Skeletal muscle tissue (tissue), 3 donors: ENCODE measurements at regions not wholly inside any gene's neighbourhood (a gene's known extent, or its start where the extent isn't known, plus 50 kb on each side); places are given as distances from the start of the nearest gene placed in this dataset.

ENCODE experiments used
- H3K27ac ChIP-seq: one replicate; pipeline ENCODE4 v1.7.0; 2013; ENCODE audit warnings: mild to moderate bottlenecking, low read depth, low read length, inconsistent platforms
- H3K27me3 ChIP-seq, 3 donors: one replicate each; pipeline ENCODE4 v1.7.0; 2013; ENCODE audit warnings: low read length in 3 of 3; ENCODE audit not compliant: control insufficient read depth in 3 of 3, insufficient read depth in 3 of 3
- H3K36me3 ChIP-seq, 3 donors: one replicate each; pipeline ENCODE4 v1.7.0; 2013; ENCODE audit warnings: low read length in 3 of 3; ENCODE audit not compliant: control insufficient read depth in 3 of 3, insufficient read depth in 3 of 3
- H3K4me1 ChIP-seq, 3 donors: one replicate each; pipeline ENCODE4 v1.7.0; 2013; ENCODE audit warnings: low read length in 3 of 3, mild to moderate bottlenecking in 3 of 3; ENCODE audit not compliant: control insufficient read depth in 3 of 3, insufficient read depth in 3 of 3
- H3K4me3 ChIP-seq, 3 donors: one replicate each; pipeline ENCODE4 v1.7.0; 2013; ENCODE audit warnings: low read length in 3 of 3
- H3K9ac ChIP-seq, 3 donors: one replicate each; pipeline ENCODE4 v1.7.0; 2013; ENCODE audit warnings: low read length in 3 of 3, mild to moderate bottlenecking in 3 of 3, moderate library complexity in 2 of 3, low read depth in 1 of 3
- H3K9me3 ChIP-seq, 3 donors: one replicate each; pipeline ENCODE4 v1.7.0; 2013; ENCODE audit warnings: low read length in 3 of 3; ENCODE audit not compliant: control insufficient read depth in 3 of 3
- donor health status: Osteomylitis.

DNA sequence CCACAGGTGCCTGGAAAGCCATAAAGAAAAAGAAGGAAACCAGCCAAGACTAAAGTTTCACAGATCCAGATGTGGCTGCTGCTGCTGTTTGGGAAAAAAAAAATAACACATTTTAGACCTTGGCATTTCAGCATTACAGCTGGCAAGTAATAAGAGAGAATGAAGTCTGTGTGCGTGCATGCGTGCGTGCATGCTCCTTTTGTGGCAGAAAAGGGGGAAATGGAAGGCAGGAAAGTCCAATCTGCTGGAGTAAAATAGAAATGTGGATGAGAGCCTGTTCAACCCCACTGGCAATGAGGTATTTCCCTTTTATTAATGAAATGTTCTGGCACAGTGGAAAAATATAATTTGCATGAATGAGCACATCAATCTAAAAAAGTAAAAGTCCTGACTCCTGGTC lies 137.0 kb upstream of the SEMA3A start:
- Histone ChIP-seq H3K9me3 (no peaks in the 10 kb centered on the region), H3K4me1 (no peaks in the 10 kb centered on the region), H3K27ac (no peak overlapping the region), H3K9ac (no peak overlapping the region), H3K4me3 (no peak overlapping the region), H3K27me3 (no peaks in the 10 kb centered on the region), H3K36me3 (no peaks in the 10 kb centered on the region)

DNA sequence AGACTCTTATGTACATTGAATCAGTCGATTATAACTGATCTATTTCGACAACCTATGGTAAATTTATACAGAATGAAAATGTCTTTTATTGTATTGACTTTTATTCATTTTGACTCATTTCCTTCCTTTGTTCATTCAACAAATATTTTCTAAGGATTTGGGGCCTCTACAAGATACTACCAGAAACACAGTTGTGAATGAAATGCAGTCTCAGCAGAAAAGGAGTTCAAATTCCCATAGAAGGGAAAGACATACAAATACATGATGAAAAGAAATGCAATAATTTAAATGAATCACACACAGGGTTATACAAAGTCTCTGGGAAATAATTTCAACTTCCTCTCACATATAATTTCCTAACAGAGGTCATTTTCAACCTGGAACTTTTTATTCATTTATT lies 134.0 kb upstream of the SEMA3A start:
- Histone ChIP-seq H3K9ac (no peak overlapping the region), H3K4me3 (no peak overlapping the region), H3K9me3 (no peaks in the 10 kb centered on the region), H3K27ac (no peak overlapping the region), H3K4me1 (no peaks in the 10 kb centered on the region), H3K36me3 (no peaks in the 10 kb centered on the region), H3K27me3 (no peaks in the 10 kb centered on the region)

DNA sequence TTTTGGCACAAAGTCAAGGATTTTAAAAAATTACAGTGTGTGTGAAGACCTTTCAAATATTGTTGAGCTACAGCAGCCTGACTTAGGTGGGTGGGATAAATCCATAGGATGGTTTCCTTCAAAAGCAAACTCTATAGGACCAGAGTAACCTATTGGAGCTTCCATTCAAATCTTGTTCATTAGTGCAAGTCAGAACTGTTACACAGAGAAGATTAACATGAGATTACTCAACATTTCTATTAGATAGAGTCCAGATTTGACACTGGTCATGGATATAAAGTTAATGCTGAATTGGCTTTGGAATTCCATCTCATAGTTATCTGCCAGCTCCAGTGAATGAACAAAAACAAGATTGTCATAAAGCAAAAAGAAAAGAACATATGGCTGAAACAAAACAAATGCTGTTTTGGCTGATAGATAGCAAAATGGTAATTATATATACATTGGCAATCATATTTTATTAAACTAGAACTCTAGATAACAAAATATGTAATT lies 129.6 kb upstream of the SEMA3A start:
- no peak overlapping the region for H3K4me3 ChIP-seq
- H3K9me3 ChIP-seq = no peaks in the 10 kb centered on the region
- no peaks in the 10 kb centered on the region for H3K4me1 ChIP-seq
- H3K9ac ChIP-seq = no peak overlapping the region
- no peak overlapping the region for H3K27ac ChIP-seq
- no peaks in the 10 kb centered on the region for H3K27me3 ChIP-seq
- H3K36me3 ChIP-seq = no peaks in the 10 kb centered on the region

DNA sequence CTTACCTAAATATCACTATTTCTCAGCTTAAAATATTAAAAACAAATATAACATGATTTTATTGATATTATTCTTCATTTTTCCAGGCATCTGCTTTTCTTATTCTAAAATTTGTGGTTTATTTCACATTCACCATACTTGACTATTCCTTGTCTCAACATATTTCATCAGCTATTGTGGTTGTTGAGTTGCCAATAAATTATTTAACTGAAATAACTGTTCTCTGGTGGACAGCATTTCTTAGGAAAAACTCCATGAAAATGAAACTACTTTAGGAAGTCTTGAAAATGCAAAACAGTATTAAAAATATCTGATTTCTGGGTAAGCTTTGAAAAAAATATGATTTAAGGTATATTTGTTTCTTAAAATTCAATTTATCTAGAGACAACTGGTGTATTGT lies 122.9 kb upstream of the SEMA3A start:
- Histone ChIP-seq H3K36me3 (no peaks in the 10 kb centered on the region), H3K27ac (no peak overlapping the region), H3K27me3 (no peaks in the 10 kb centered on the region), H3K4me3 (no peak overlapping the region), H3K9me3 (no peaks in the 10 kb centered on the region), H3K9ac (no peak overlapping the region), H3K4me1 (no peaks in the 10 kb centered on the region)

DNA sequence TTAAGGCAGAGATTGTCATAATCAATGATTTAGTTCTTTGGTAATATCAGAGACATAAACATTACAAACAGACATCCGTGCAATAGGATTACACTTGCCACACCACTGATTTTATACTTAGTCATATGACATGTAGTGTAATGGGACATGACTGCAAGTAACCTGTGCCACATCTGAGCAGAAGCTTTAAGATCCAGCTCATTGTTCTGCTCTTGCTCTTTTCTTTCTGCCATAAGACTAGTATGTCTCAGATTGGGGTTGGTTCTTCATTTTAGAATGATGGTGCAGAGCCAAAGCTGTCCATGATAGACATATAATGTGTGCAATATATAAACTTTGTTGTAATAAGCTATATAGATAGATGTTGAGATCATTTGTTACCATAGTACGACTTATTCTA lies 119.7 kb upstream of the SEMA3A start:
- Histone ChIP-seq H3K36me3 (no peaks in the 10 kb centered on the region), H3K27ac (no peak overlapping the region), H3K9me3 (no peaks in the 10 kb centered on the region)

DNA sequence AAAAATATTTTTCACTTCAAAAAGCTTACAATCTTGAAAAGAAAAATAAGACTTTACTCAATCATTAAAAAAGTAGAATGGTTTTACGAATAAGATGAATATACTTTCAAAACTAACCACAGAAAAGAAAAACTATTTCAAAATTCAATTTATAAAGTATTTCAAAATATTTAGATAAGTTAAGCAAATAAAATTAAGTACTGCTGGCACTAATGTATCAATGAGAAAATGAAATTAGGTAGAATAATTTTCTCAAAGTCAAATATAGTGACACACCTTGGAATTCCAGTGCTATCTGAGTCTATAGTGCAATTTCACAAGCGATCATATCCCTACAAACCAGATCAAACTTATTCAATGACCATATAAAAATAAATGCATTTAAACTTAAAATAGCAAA lies 109.8 kb upstream of the SEMA3A start:
- no peak overlapping the region for H3K27ac ChIP-seq
- no peak overlapping the region for H3K9ac ChIP-seq
- no peak overlapping the region for H3K4me3 ChIP-seq
- no peaks in the 10 kb centered on the region for H3K9me3 ChIP-seq
- no peaks in the 10 kb centered on the region for H3K4me1 ChIP-seq
- H3K27me3 ChIP-seq = no peaks in the 10 kb centered on the region
- H3K36me3 ChIP-seq = no peaks in the 10 kb centered on the region

More for the DNA sequence above, 119.7 kb upstream of the SEMA3A start:
- Histone ChIP-seq H3K4me1 (no peaks in the 10 kb centered on the region), H3K4me3 (no peak overlapping the region), H3K27me3 (no peaks in the 10 kb centered on the region), H3K9ac (no peak overlapping the region)

DNA sequence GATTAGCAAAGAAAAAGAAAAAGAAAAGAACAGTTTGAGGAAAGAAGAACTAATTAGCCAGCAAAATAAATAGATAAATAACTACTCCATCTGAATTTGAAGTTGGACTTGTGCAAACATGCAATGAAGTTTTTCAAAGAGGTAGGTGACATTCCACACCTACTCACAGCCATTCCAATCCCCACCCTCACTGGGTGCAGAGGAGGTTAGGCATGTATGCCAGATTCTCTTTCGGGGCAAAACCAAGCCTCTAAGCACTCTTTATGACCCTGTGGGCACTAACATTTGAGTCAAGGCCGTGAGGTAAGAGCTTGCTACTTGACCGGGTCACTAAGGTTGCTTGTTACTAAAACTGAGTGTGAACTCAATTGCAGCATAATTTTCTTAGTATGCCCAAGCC lies 108.4 kb upstream of the SEMA3A start:
- H3K4me1 ChIP-seq = no peaks in the 10 kb centered on the region
- H3K4me3 ChIP-seq = no peak overlapping the region
- no peaks in the 10 kb centered on the region for H3K27me3 ChIP-seq
- no peak overlapping the region for H3K9ac ChIP-seq
- H3K9me3 ChIP-seq = no peaks in the 10 kb centered on the region
- no peaks in the 10 kb centered on the region for H3K36me3 ChIP-seq
- no peak overlapping the region for H3K27ac ChIP-seq

DNA sequence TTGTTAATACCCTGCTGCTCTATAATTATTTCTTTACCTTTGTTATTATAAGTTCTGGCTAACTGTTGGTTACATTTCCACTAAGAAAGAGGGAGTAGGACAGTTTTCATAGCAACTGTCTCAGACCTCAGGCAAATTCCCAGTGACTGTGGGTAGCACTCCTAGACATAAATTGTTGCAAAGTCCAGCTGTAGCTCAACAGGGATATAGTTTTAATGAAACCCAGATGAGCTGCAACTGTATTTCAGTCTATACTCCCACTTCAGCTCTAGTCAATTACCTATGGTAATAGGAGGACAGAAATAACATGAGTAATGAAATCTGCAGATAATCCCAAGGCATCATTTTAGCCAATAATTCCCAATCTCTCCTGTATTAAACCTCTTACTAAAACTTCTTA lies 103.0 kb upstream of the SEMA3A start:
- Histone ChIP-seq H3K4me3 (no peak overlapping the region), H3K36me3 (no peaks in the 10 kb centered on the region), H3K9ac (no peak overlapping the region), H3K27me3 (no peaks in the 10 kb centered on the region), H3K9me3 (no peaks in the 10 kb centered on the region), H3K27ac (no peak overlapping the region), H3K4me1 (no peaks in the 10 kb centered on the region)

DNA sequence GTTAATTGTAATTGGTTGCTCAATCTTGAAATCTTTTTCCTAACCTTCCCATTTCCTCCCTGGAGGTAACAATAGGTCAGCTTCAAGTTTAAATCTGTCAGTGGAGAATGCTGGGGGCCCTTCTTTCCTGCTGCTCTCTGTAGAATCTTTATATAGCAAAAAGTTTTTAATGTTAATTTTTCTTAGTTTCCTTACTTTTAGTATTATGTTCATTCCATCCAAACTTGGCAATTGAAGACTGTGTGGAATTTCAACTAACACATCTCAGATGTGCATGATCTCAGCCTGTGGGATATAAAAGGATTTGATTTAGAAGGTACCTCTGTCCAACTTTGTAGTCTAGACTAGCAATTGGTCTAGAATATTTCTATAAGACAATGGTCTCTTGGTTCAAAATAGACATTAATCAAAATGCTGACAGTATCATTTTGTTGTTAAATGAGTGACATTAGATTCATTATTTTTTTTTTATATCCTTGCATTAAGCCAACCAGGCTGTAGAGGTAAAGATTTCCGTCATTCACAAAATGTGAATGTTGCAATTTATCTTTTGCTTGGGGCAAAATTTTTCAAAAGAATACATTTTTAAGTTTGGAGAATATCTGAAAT lies 100.4 kb upstream of the SEMA3A start:
- H3K27ac ChIP-seq = no peak overlapping the region
- H3K4me1 ChIP-seq = no peaks in the 10 kb centered on the region
- no peaks in the 10 kb centered on the region for H3K9me3 ChIP-seq
- H3K27me3 ChIP-seq = no peaks in the 10 kb centered on the region
- H3K9ac ChIP-seq = no peak overlapping the region
- H3K36me3 ChIP-seq = no peaks in the 10 kb centered on the region
- no peak overlapping the region for H3K4me3 ChIP-seq

DNA sequence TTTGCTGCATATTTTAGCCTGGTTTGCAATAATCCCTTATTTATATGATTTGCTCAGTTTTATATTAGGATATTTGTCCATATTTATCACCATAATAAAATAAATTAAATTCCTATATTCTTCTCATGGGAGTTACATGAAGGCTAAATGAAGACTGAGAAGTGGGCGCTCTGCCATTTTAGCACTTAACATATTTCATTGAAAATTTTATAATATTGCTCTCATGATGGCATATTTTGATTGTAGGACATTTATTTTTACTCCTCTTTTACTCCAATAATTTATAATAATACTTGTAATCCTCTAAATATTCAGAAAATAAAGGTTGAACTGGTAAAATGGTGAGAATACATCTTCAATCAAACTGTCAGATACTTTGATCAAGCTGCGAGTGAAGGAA lies 99.8 kb upstream of the SEMA3A start:
- Histone ChIP-seq H3K9me3 (no peaks in the 10 kb centered on the region), H3K36me3 (no peaks in the 10 kb centered on the region), H3K27me3 (no peaks in the 10 kb centered on the region), H3K27ac (no peak overlapping the region), H3K4me1 (no peaks in the 10 kb centered on the region), H3K9ac (no peak overlapping the region), H3K4me3 (no peak overlapping the region)

DNA sequence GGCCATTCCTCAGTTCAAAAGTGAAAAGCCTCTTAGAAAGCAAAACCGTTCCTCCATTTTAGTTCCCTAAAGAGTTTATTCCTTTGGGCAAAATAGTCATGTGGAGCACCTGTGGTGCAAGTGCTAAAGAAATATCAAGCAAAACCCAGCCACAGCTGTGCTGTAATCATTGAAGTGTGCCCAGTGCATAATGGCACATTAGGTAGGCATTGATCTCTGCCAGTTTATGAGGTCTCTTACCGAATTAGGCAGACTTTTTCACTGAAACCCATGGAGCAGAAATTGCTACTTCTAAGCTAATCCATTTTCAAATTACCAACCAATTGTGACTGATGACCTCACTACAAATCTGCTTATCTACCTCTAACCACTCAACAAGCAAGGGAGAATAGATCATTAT lies 97.2 kb upstream of the SEMA3A start:
- no peak overlapping the region for H3K9ac ChIP-seq
- H3K36me3 ChIP-seq = no peaks in the 10 kb centered on the region
- H3K9me3 ChIP-seq = no peaks in the 10 kb centered on the region

More for the DNA sequence above, 97.2 kb upstream of the SEMA3A start:
- no peak overlapping the region for H3K27ac ChIP-seq
- no peaks in the 10 kb centered on the region for H3K4me1 ChIP-seq
- no peak overlapping the region for H3K4me3 ChIP-seq
- H3K27me3 ChIP-seq = no peaks in the 10 kb centered on the region
